ENCODE measurements at regions not wholly inside any gene's neighbourhood (a gene's known extent, or its start where the extent isn't known, plus 50 kb on each side); places are given as distances from the start of the nearest gene placed in this dataset.

GRCh38 chr2:207465894-207466293, 63.9 kb upstream of the CREB1 start:
- BruUV-seq (replicated peaks): no TSS peak
- Histone ChIP-seq H3K79me2 (ENCODE audit: low read depth) (no peaks in the 10 kb centered on the region), H3K27me3 (ENCODE audit: insufficient read depth, low read depth) (no peaks in the 10 kb centered on the region), H3K36me3 (ENCODE audit: low read depth) (no peaks in the 10 kb centered on the region), H3K9me3 (ENCODE audit: insufficient read depth, low read depth) (no peaks in the 10 kb centered on the region), H3F3A (ENCODE audit: insufficient read depth, low read depth) (no peaks in the 10 kb centered on the region), H3K9me2 (ENCODE audit: insufficient read depth) (no peaks in the 10 kb centered on the region), H2AFZ (no peak overlapping the region), H3K4me1 (replicated peaks; ENCODE audit: insufficient read depth) (no peaks in the 10 kb centered on the region), H3K27ac (no peak overlapping the region), H4K20me1 (ENCODE audit: insufficient read depth) (no peaks in the 10 kb centered on the region), H3K4me2 (no peak overlapping the region), H3K4me3 (no peak overlapping the region)
- POLR2A ChIA-PET (ENCODE audit: unreplicated experiment): interaction anchor here (0.8 kb wide), 1 partner anchor 168 kb away, joined by 5 read pairs; no protein-coding TSS in a partner anchor
- CTCF ChIA-PET: no interaction called here
- TF ChIP-seq CTCF (conservative IDR thresholded peaks at IDR 0.05): no peak
- TF ChIP-seq EZH2 (IDR thresholded peaks at IDR 0.05; ENCODE audit: low read depth): no peak
- no peak for DNase-seq
- intact Hi-C loops (cut with micrococcal nuclease; ENCODE audit: unreplicated experiment): no loop called here

GRCh38 chr2:207467716-207468347, 61.9 kb upstream of the CREB1 start:
- no peak overlapping the region for H3K4me3 ChIP-seq
- no peak for TF ChIP-seq EZH2 (IDR thresholded peaks at IDR 0.05; ENCODE audit: low read depth)
- no peak for TF ChIP-seq CTCF (conservative IDR thresholded peaks at IDR 0.05)
- POLR2A ChIA-PET (ENCODE audit: unreplicated experiment): no interaction called here
- no peak overlapping the region for H3K27ac ChIP-seq
- no peaks in the 10 kb centered on the region for H3K9me3 ChIP-seq (ENCODE audit: insufficient read depth, low read depth)
- no peaks in the 10 kb centered on the region for H3K27me3 ChIP-seq (ENCODE audit: insufficient read depth, low read depth)
- no TSS peak for BruUV-seq (replicated peaks)
- no peaks in the 10 kb centered on the region for H3K79me2 ChIP-seq (ENCODE audit: low read depth)
- H2AFZ ChIP-seq: no peak overlapping the region
- no peaks in the 10 kb centered on the region for H3K36me3 ChIP-seq (ENCODE audit: low read depth)
- CTCF ChIA-PET: no interaction called here
- no peak overlapping the region for H3K4me2 ChIP-seq
- H3K9me2 ChIP-seq (ENCODE audit: insufficient read depth): no peaks in the 10 kb centered on the region
- DNase-seq: no peak
- H3F3A ChIP-seq (ENCODE audit: insufficient read depth, low read depth): no peaks in the 10 kb centered on the region
- intact Hi-C loops (cut with micrococcal nuclease; ENCODE audit: unreplicated experiment): no loop called here
- H3K4me1 ChIP-seq (replicated peaks; ENCODE audit: insufficient read depth): peaks cover 2% of the 10 kb centered on the region; the same call in 1 of the 2 replicates
- no peaks in the 10 kb centered on the region for H4K20me1 ChIP-seq (ENCODE audit: insufficient read depth)

- no peak for TF ChIP-seq CTCF (conservative IDR thresholded peaks at IDR 0.05)
- TF ChIP-seq EZH2 (IDR thresholded peaks at IDR 0.05; ENCODE audit: low read depth): no peak
- Histone ChIP-seq H3K36me3 (ENCODE audit: low read depth) (no peaks in the 10 kb centered on the region), H4K20me1 (ENCODE audit: insufficient read depth) (no peaks in the 10 kb centered on the region), H3K4me2 (no peak overlapping the region), H3K9me2 (ENCODE audit: insufficient read depth) (no peaks in the 10 kb centered on the region), H3K4me1 (replicated peaks; ENCODE audit: insufficient read depth) (peaks cover 7% of the 10 kb centered on the region; the same call in 1 of the 2 replicates), H3K9me3 (ENCODE audit: insufficient read depth, low read depth) (no peaks in the 10 kb centered on the region), H3K27ac (no peak overlapping the region), H2AFZ (no peak overlapping the region), H3K4me3 (no peak overlapping the region), H3K27me3 (ENCODE audit: insufficient read depth, low read depth) (no peaks in the 10 kb centered on the region), H3F3A (ENCODE audit: insufficient read depth, low read depth) (no peaks in the 10 kb centered on the region), H3K79me2 (ENCODE audit: low read depth) (no peaks in the 10 kb centered on the region)
- ChIA-PET CTCF (no interaction called here), POLR2A (ENCODE audit: unreplicated experiment) (no interaction called here)
- no TSS peak for BruUV-seq (replicated peaks)
- DNase-seq: no peak
- intact Hi-C loops (cut with micrococcal nuclease; ENCODE audit: unreplicated experiment): no loop called here
Observed at GRCh38 chr2:207468488-207468887, 61.3 kb upstream of the CREB1 start.

All from PC-9 (cell line).